GM23338 (cell line): ENCODE measurements at regions not wholly inside any gene's neighbourhood (a gene's known extent, or its start where the extent isn't known, plus 50 kb on each side); places are given as distances from the start of the nearest gene placed in this dataset.

ENCODE experiments used
- ATAC-seq: fragments of 200-7000 bp; cut with Tn5 transposase; 3 replicates; pipeline ENCODE4 v1.9.1; 2020
- DNase-seq: peaks from one replicate; pipeline ENCODE4 v3.0.0-alpha.2; 2015; ENCODE audit warnings: low spot score
- H2AFZ ChIP-seq: fragments of 200-600 bp; sonication (generic); 2 replicates; pipeline ENCODE4 v1.8.0; 2016; ENCODE audit warnings: antibody characterized with exemption, mild to moderate bottlenecking, moderate library complexity
- H3F3A ChIP-seq: fragments of 200-600 bp; sonication (generic); replicated peaks from 2 replicates; pipeline ENCODE4 v1.8.0; 2017; ENCODE audit warnings: antibody characterized with exemption, mixed run types, low read depth
- H3K27ac ChIP-seq: fragments of 200-600 bp; sonication (generic); 2 replicates; pipeline ENCODE4 v1.6.1; 2016; ENCODE audit warnings: low read depth
- H3K27me3 ChIP-seq: fragments of 200-600 bp; sonication (generic); 2 replicates; pipeline ENCODE4 v1.8.0; 2016; ENCODE audit warnings: mild to moderate bottlenecking, mixed run types, moderate library complexity; ENCODE audit not compliant: insufficient read depth
- H3K36me3 ChIP-seq: fragments of 200-600 bp; sonication (generic); 2 replicates; pipeline ENCODE4 v1.8.0; 2016; ENCODE audit warnings: mild to moderate bottlenecking; ENCODE audit not compliant: insufficient read depth
- H3K4me1 ChIP-seq: fragments of 200-600 bp; sonication (generic); 2 replicates; pipeline ENCODE4 v1.8.0; 2016; ENCODE audit warnings: mild to moderate bottlenecking, moderate library complexity; ENCODE audit not compliant: insufficient read depth
- H3K4me2 ChIP-seq: fragments of 200-600 bp; sonication (generic); 2 replicates; pipeline ENCODE4 v1.7.1; 2017; ENCODE audit warnings: mixed run types
- H3K4me3 ChIP-seq: fragments of 200-600 bp; sonication (generic); 2 replicates; pipeline ENCODE4 v1.6.1; 2016; ENCODE audit warnings: mixed run types
- H3K79me2 ChIP-seq: fragments of 200-600 bp; sonication (generic); replicated peaks from 2 replicates; pipeline ENCODE4 v1.8.0; 2017; ENCODE audit warnings: mild to moderate bottlenecking; ENCODE audit not compliant: insufficient read depth
- H3K9me2 ChIP-seq: fragments of 200-600 bp; sonication (generic); 2 replicates; pipeline ENCODE4 v1.8.0; 2017; ENCODE audit not compliant: insufficient read depth
- H4K20me1 ChIP-seq: fragments of 200-600 bp; sonication (generic); replicated peaks from 2 replicates; pipeline ENCODE4 v1.8.0; 2017; ENCODE audit warnings: mild to moderate bottlenecking; ENCODE audit not compliant: insufficient read depth
- H3K27ac Mint-ChIP-seq: 2 replicates; pipeline ENCODE4 v1.8.0; 2020; ENCODE audit warnings: inconsistent platforms, mild to moderate bottlenecking, moderate library complexity, mixed read lengths
- H3K27me3 Mint-ChIP-seq: 3 replicates; pipeline ENCODE4 v1.8.0; 2022; ENCODE audit warnings: low read depth, mild to moderate bottlenecking, moderate library complexity, mixed read lengths, inconsistent platforms; ENCODE audit not compliant: insufficient read depth, poor library complexity
- H3K36me3 Mint-ChIP-seq: 3 replicates; pipeline ENCODE4 v1.8.0; 2021; ENCODE audit warnings: low read depth, mild to moderate bottlenecking, inconsistent platforms, moderate library complexity, mixed read lengths
- H3K4me1 Mint-ChIP-seq: 3 replicates; pipeline ENCODE4 v1.8.0; 2020; ENCODE audit warnings: mild to moderate bottlenecking, inconsistent platforms, mixed read lengths
- H3K4me3 Mint-ChIP-seq: 3 replicates; pipeline ENCODE4 v1.8.0; 2021; ENCODE audit warnings: moderate library complexity, mild to moderate bottlenecking, inconsistent platforms, mixed read lengths
- H3K9me3 Mint-ChIP-seq: 3 replicates; pipeline ENCODE4 v1.8.0; 2020; ENCODE audit warnings: moderate library complexity, mild to moderate bottlenecking, inconsistent platforms, mixed read lengths
- CREB1 ChIP-seq: fragments of 250-450 bp; sonication (Bioruptor Pico); IDR thresholded peaks from 2 replicates; pipeline ENCODE4 v1.5.0; 2020; ENCODE audit warnings: low read depth, mild to moderate bottlenecking, moderate library complexity
- ETS1 ChIP-seq: IDR thresholded peaks from 2 replicates; pipeline ENCODE4 v1.6.1; 2016; ENCODE audit warnings: antibody characterized with exemption
- EZH2 ChIP-seq: fragments of 200-600 bp; sonication (generic); IDR thresholded peaks from one replicate; pipeline ENCODE4 v1.8.0; 2017; ENCODE audit warnings: antibody characterized with exemption, mild to moderate bottlenecking, low read depth; ENCODE audit not compliant: unreplicated experiment
- EZH2phosphoT487 ChIP-seq: fragments of 200-600 bp; sonication (generic); IDR thresholded peaks from one replicate; pipeline ENCODE4 v1.8.1; 2018; ENCODE audit warnings: antibody characterized with exemption; ENCODE audit not compliant: unreplicated experiment
- JUNB ChIP-seq: IDR thresholded peaks from one replicate; pipeline ENCODE4 v1.6.1; 2016; ENCODE audit warnings: antibody characterized with exemption; ENCODE audit not compliant: unreplicated experiment
- NANOG ChIP-seq: IDR thresholded peaks from 2 replicates; pipeline ENCODE4 v1.6.1; 2016; ENCODE audit warnings: antibody characterized with exemption, borderline replicate concordance
- REST ChIP-seq: IDR thresholded peaks from one replicate; pipeline ENCODE4 v1.6.1; 2018; ENCODE audit warnings: antibody characterized with exemption; ENCODE audit not compliant: unreplicated experiment
- STAT1 ChIP-seq: IDR thresholded peaks from one replicate; pipeline ENCODE4 v1.6.1; 2016; ENCODE audit warnings: antibody characterized with exemption; ENCODE audit not compliant: unreplicated experiment
- ZNF114 ChIP-seq: fragments of 250-450 bp; sonication (Bioruptor Pico); IDR thresholded peaks from 2 replicates; pipeline ENCODE4 v1.5.0; 2020; ENCODE audit warnings: mild to moderate bottlenecking, moderate library complexity
- ZNF331 ChIP-seq: fragments of 250-450 bp; sonication (Bioruptor Pico); IDR thresholded peaks from 2 replicates; pipeline ENCODE4 v1.5.0; 2020; ENCODE audit warnings: low read depth, mild to moderate bottlenecking, moderate library complexity
- ZNF462 ChIP-seq: fragments of 250-450 bp; sonication (Bioruptor Pico); IDR thresholded peaks from 2 replicates; pipeline ENCODE4 v1.5.0; 2020; ENCODE audit warnings: mild to moderate bottlenecking, moderate library complexity

- no peak overlapping the region for H2AFZ ChIP-seq
- peaks cover 9% of the 10 kb centered on the region; the same call in 1 of the 2 replicates for H3K9me2 ChIP-seq
- H3K27me3 ChIP-seq: no peaks in the 10 kb centered on the region
- TF ChIP-seq EZH2phosphoT487: no peak
- Mint-ChIP-seq H3K4me1 (no peaks in the 10 kb centered on the region), H3K27me3 (no peaks in the 10 kb centered on the region), H3K36me3 (no peaks in the 10 kb centered on the region), H3K9me3 (no peaks in the 10 kb centered on the region; the same call in 2 of the 3 replicates), H3K4me3 (no peak overlapping the region), H3K27ac (no peak overlapping the region)
- no peak overlapping the region for H3K4me3 ChIP-seq
- H3K27ac ChIP-seq: no peak overlapping the region
- no peaks in the 10 kb centered on the region for H3F3A ChIP-seq
- ATAC-seq (no peak), DNase-seq (no peak)
- H3K36me3 ChIP-seq: no peaks in the 10 kb centered on the region
- no peaks in the 10 kb centered on the region for H4K20me1 ChIP-seq
- no peaks in the 10 kb centered on the region for H3K4me1 ChIP-seq
- no peaks in the 10 kb centered on the region for H3K79me2 ChIP-seq
- H3K4me2 ChIP-seq: no peak overlapping the region
Measured at GRCh38 chr1:106568201-106568974, 488.1 kb upstream of the PRMT6 start.

GRCh38 chr1:106571109-106571508 lies 485.4 kb upstream of the PRMT6 start:
- Histone ChIP-seq H3K36me3 (no peaks in the 10 kb centered on the region), H3K79me2 (no peaks in the 10 kb centered on the region), H3K27ac (no peak overlapping the region), H3F3A (no peaks in the 10 kb centered on the region), H3K27me3 (no peaks in the 10 kb centered on the region), H2AFZ (no peak overlapping the region), H3K9me2 (peaks cover 9% of the 10 kb centered on the region; the same call in 1 of the 2 replicates), H4K20me1 (no peaks in the 10 kb centered on the region), H3K4me1 (no peaks in the 10 kb centered on the region), H3K4me2 (no peak overlapping the region), H3K4me3 (no peak overlapping the region)
- Mint-ChIP-seq H3K36me3 (no peaks in the 10 kb centered on the region), H3K4me3 (no peak overlapping the region), H3K9me3 (no peaks in the 10 kb centered on the region), H3K27me3 (no peaks in the 10 kb centered on the region), H3K27ac (no peak overlapping the region), H3K4me1 (no peaks in the 10 kb centered on the region)
- ATAC-seq (no peak), DNase-seq (peak; percentile 3)
- TF ChIP-seq NANOG (no peak), EZH2phosphoT487 (no peak), ZNF462 (no peak), STAT1 (no peak), ETS1 (no peak), JUNB (no peak), ZNF331 (CRISPR knock-in tag) (no peak), EZH2 (no peak), CREB1 (no peak), REST (no peak), ZNF114 (CRISPR knock-in tag) (no peak)
